Duodenal mucosa (tissue), 2 donors: ENCODE measurements at regions not wholly inside any gene's neighbourhood (a gene's known extent, or its start where the extent isn't known, plus 50 kb on each side); places are given as distances from the start of the nearest gene placed in this dataset.

Source experiments
- H3K27ac ChIP-seq: one replicate; pipeline ENCODE4 v1.7.0; 2013; ENCODE audit warnings: low read depth, low read length
- H3K27me3 ChIP-seq, 2 donors: one replicate each; pipeline ENCODE4 v1.7.0; 2013; ENCODE audit warnings: low read length in 2 of 2, control low read depth in 1 of 2; ENCODE audit not compliant: insufficient read depth in 2 of 2, control insufficient read depth in 1 of 2
- H3K36me3 ChIP-seq, 2 donors: one replicate each; pipeline ENCODE4 v1.7.0; 2013; ENCODE audit warnings: low read length in 2 of 2, control low read depth in 1 of 2; ENCODE audit not compliant: insufficient read depth in 2 of 2, control insufficient read depth in 1 of 2
- H3K4me1 ChIP-seq, 2 donors: one replicate each; pipeline ENCODE4 v1.7.0; 2013; ENCODE audit warnings: low read length in 2 of 2, control low read depth in 1 of 2; ENCODE audit not compliant: insufficient read depth in 2 of 2, control insufficient read depth in 1 of 2
- H3K4me3 ChIP-seq, 2 donors: one replicate each; pipeline ENCODE4 v1.7.0; 2013; ENCODE audit warnings: low read length in 2 of 2, low read depth in 1 of 2
- H3K9ac ChIP-seq, 2 donors: one replicate each; pipeline ENCODE4 v1.7.0; 2013; ENCODE audit warnings: low read length in 2 of 2, low read depth in 1 of 2
- H3K9me3 ChIP-seq, 2 donors: one replicate each; pipeline ENCODE4 v1.7.0; 2013; ENCODE audit warnings: low read length in 2 of 2, control low read depth in 1 of 2; ENCODE audit not compliant: control insufficient read depth in 1 of 2

- Histone ChIP-seq H3K4me1 (no peaks in the 10 kb centered on the region), H3K27ac (no peak overlapping the region)
Measured at GRCh38 chr5:175378444-175379028, 65.4 kb downstream of the DRD1 start.

GRCh38 chr5:175377816-175378215, 66.2 kb downstream of the DRD1 start:
- Histone ChIP-seq H3K9me3 (no peaks in the 10 kb centered on the region), H3K36me3 (no peaks in the 10 kb centered on the region), H3K9ac (no peak overlapping the region), H3K27me3 (no peaks in the 10 kb centered on the region), H3K4me3 (no peak overlapping the region), H3K27ac (no peak overlapping the region), H3K4me1 (no peaks in the 10 kb centered on the region)

More at GRCh38 chr5:175378444-175379028, 65.4 kb downstream of the DRD1 start:
- no peak overlapping the region for H3K9ac ChIP-seq
- no peak overlapping the region for H3K4me3 ChIP-seq
- no peaks in the 10 kb centered on the region for H3K36me3 ChIP-seq
- H3K9me3 ChIP-seq, result no peaks in the 10 kb centered on the region
- H3K27me3 ChIP-seq, result no peaks in the 10 kb centered on the region

GRCh38 chr5:175374166-175374875, 69.7 kb downstream of the DRD1 start:
- Histone ChIP-seq H3K9ac (no peak overlapping the region), H3K27me3 (no peaks in the 10 kb centered on the region), H3K9me3 (no peaks in the 10 kb centered on the region), H3K27ac (no peak overlapping the region), H3K4me1 (no peaks in the 10 kb centered on the region), H3K4me3 (no peak overlapping the region), H3K36me3 (no peaks in the 10 kb centered on the region)

- H3K27ac ChIP-seq, result no peak overlapping the region
- no peak overlapping the region for H3K9ac ChIP-seq
- no peaks in the 10 kb centered on the region for H3K27me3 ChIP-seq
- no peaks in the 10 kb centered on the region for H3K36me3 ChIP-seq
- no peaks in the 10 kb centered on the region for H3K4me1 ChIP-seq
- H3K4me3 ChIP-seq, result no peak overlapping the region
- H3K9me3 ChIP-seq, result no peaks in the 10 kb centered on the region
Measured at GRCh38 chr5:175365866-175366265, 78.1 kb downstream of the DRD1 start.

- no peak overlapping the region for H3K4me3 ChIP-seq
- no peaks in the 10 kb centered on the region for H3K4me1 ChIP-seq
- no peaks in the 10 kb centered on the region for H3K27me3 ChIP-seq
Measured at GRCh38 chr5:175363300-175363699, 80.7 kb downstream of the DRD1 start.

GRCh38 chr5:175357995-175358394, 86.0 kb downstream of the DRD1 start:
- Histone ChIP-seq H3K27me3 (no peaks in the 10 kb centered on the region), H3K27ac (no peak overlapping the region), H3K9ac (no peak overlapping the region), H3K9me3 (no peaks in the 10 kb centered on the region), H3K4me1 (no peaks in the 10 kb centered on the region), H3K36me3 (no peaks in the 10 kb centered on the region), H3K4me3 (no peak overlapping the region)

More at GRCh38 chr5:175363300-175363699, 80.7 kb downstream of the DRD1 start:
- H3K9ac ChIP-seq, result no peak overlapping the region
- H3K27ac ChIP-seq, result no peak overlapping the region
- H3K36me3 ChIP-seq, result no peaks in the 10 kb centered on the region
- H3K9me3 ChIP-seq, result no peaks in the 10 kb centered on the region

- no peaks in the 10 kb centered on the region for H3K36me3 ChIP-seq
- no peaks in the 10 kb centered on the region for H3K27me3 ChIP-seq
- no peak overlapping the region for H3K9ac ChIP-seq
- no peak overlapping the region for H3K4me3 ChIP-seq
- no peaks in the 10 kb centered on the region for H3K4me1 ChIP-seq
- no peaks in the 10 kb centered on the region for H3K9me3 ChIP-seq
- H3K27ac ChIP-seq, result no peak overlapping the region
Measured at GRCh38 chr5:175356428-175356827, 87.6 kb downstream of the DRD1 start.

- Histone ChIP-seq H3K4me3 (no peak overlapping the region), H3K36me3 (no peaks in the 10 kb centered on the region), H3K4me1 (no peaks in the 10 kb centered on the region), H3K27ac (no peak overlapping the region), H3K9ac (no peak overlapping the region), H3K9me3 (no peaks in the 10 kb centered on the region), H3K27me3 (no peaks in the 10 kb centered on the region)
Measured at GRCh38 chr5:175354964-175355363, 89.0 kb downstream of the DRD1 start.

GRCh38 chr5:175353926-175354325, 90.1 kb downstream of the DRD1 start:
- Histone ChIP-seq H3K36me3 (no peaks in the 10 kb centered on the region), H3K27me3 (no peaks in the 10 kb centered on the region), H3K27ac (no peak overlapping the region), H3K9me3 (no peaks in the 10 kb centered on the region), H3K9ac (no peak overlapping the region), H3K4me3 (no peak overlapping the region), H3K4me1 (no peaks in the 10 kb centered on the region)

- Histone ChIP-seq H3K27ac (no peak overlapping the region), H3K36me3 (no peaks in the 10 kb centered on the region), H3K4me3 (no peak overlapping the region), H3K9me3 (no peaks in the 10 kb centered on the region), H3K4me1 (no peaks in the 10 kb centered on the region), H3K9ac (no peak overlapping the region), H3K27me3 (no peaks in the 10 kb centered on the region)
Measured at GRCh38 chr5:175351897-175352590, 91.9 kb downstream of the DRD1 start.
